NCI-H2029 (cell line): ENCODE measurements at regions not wholly inside any gene's neighbourhood (a gene's known extent, or its start where the extent isn't known, plus 50 kb on each side); places are given as distances from the start of the nearest gene placed in this dataset.
"Not testable (repeated sequence)": the region's sequence is repeated elsewhere in the genome, so short reads cannot be mapped to it uniquely, and the experiment has no call there.

Source experiments
- DNase-seq: peaks from one replicate; lab custom pipeline; 2025; lab: John Stamatoyannopoulos, UW

- no peak for DNase-seq
Measured at GRCh38 chr14:105918496-105919262, 392.3 kb downstream of the TMEM121 start.

GRCh38 chr14:105919458-105920150 is 393.2 kb downstream of the TMEM121 start:
- no peak for DNase-seq

- DNase-seq = not testable (repeated sequence)
Measured at GRCh38 chr14:105920151-105920700, 393.8 kb downstream of the TMEM121 start.

GRCh38 chr14:105920803-105921755 is 394.7 kb downstream of the TMEM121 start:
- DNase-seq = not testable (repeated sequence)

GRCh38 chr14:105921781-105922180 is 395.4 kb downstream of the TMEM121 start:
- DNase-seq = not testable (repeated sequence)

- DNase-seq = not testable (repeated sequence)
Measured at GRCh38 chr14:105923520-105924191, 397.3 kb downstream of the TMEM121 start.

GRCh38 chr14:105924951-105925591 is 398.7 kb downstream of the TMEM121 start:
- DNase-seq = no peak

GRCh38 chr14:105925615-105926372 is 399.4 kb downstream of the TMEM121 start:
- DNase-seq = no peak

GRCh38 chr14:105926373-105927095 is 400.2 kb downstream of the TMEM121 start:
- no peak for DNase-seq

GRCh38 chr14:105927096-105928060 is 401.0 kb downstream of the TMEM121 start:
- no peak for DNase-seq

GRCh38 chr14:105928171-105929111 is 402.1 kb downstream of the TMEM121 start:
- DNase-seq = not testable (repeated sequence)

- no peak for DNase-seq
Measured at GRCh38 chr14:105929327-105930081, 403.1 kb downstream of the TMEM121 start.

GRCh38 chr14:105930572-105930971 is 404.2 kb downstream of the TMEM121 start:
- no peak for DNase-seq

- no peak for DNase-seq
Measured at GRCh38 chr14:105931808-105932483, 405.6 kb downstream of the TMEM121 start.

GRCh38 chr14:105933238-105933637 is 406.9 kb downstream of the TMEM121 start:
- DNase-seq = no peak

GRCh38 chr14:105935384-105935783 is 409.0 kb downstream of the TMEM121 start:
- DNase-seq = no peak
